ENCODE measurements at regions not wholly inside any gene's neighbourhood (a gene's known extent, or its start where the extent isn't known, plus 50 kb on each side); places are given as distances from the start of the nearest gene placed in this dataset.

DNA sequence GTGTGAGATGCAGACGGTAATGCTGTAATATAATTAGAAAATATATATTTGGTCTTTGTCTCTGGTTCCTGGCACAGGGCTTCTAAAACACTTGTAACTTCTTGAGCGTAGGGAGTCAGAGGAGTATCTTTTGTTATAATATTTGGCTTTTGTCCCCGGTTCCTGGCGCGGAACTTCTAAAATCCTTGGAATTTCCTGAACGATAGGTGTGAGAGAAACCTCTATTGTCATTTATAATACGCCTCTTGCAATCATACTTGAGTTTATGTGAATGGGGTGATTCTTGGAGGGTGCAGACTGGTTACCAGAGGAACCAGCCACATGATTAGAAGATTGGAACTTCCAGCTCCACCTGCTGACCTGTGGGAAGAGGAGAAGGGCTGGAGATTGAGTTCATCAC, 54.1 kb upstream of the ZBED5 start:
- H2AFZ ChIP-seq (ENCODE audit: low read depth, low read length): no peak overlapping the region
- no peak overlapping the region for H3K27ac ChIP-seq (ENCODE audit: low read length)
- no peaks in the 10 kb centered on the region for H4K20me1 ChIP-seq (ENCODE audit: insufficient read depth, low read length)
- no peaks in the 10 kb centered on the region for H3K36me3 ChIP-seq (ENCODE audit: insufficient read depth, low read length)
- H3K4me1 ChIP-seq (ENCODE audit: insufficient read depth, low read length): no peaks in the 10 kb centered on the region
- no peak overlapping the region for H3K9ac ChIP-seq (ENCODE audit: low read depth, low read length)
- H3K79me2 ChIP-seq (ENCODE audit: insufficient read depth, low read length): no peaks in the 10 kb centered on the region
- TF ChIP-seq, protein P1, sequence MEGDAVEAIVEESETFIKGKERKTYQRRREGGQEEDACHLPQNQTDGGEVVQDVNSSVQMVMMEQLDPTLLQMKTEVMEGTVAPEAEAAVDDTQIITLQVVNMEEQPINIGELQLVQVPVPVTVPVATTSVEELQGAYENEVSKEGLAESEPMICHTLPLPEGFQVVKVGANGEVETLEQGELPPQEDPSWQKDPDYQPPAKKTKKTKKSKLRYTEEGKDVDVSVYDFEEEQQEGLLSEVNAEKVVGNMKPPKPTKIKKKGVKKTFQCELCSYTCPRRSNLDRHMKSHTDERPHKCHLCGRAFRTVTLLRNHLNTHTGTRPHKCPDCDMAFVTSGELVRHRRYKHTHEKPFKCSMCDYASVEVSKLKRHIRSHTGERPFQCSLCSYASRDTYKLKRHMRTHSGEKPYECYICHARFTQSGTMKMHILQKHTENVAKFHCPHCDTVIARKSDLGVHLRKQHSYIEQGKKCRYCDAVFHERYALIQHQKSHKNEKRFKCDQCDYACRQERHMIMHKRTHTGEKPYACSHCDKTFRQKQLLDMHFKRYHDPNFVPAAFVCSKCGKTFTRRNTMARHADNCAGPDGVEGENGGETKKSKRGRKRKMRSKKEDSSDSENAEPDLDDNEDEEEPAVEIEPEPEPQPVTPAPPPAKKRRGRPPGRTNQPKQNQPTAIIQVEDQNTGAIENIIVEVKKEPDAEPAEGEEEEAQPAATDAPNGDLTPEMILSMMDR (IDR thresholded peaks at IDR 0.05; ENCODE audit: borderline replicate concordance, extremely low read depth, low read length, poor library complexity, severe bottlenecking): no peak
- no peak for TF ChIP-seq EZH2 (IDR thresholded peaks at IDR 0.05; ENCODE audit: borderline replicate concordance, low read depth, low read length, severe bottlenecking)
- H3K27me3 ChIP-seq (ENCODE audit: insufficient read depth, low read length, poor library complexity): peaks cover 13% of the 10 kb centered on the region
- H3K4me2 ChIP-seq (ENCODE audit: insufficient read depth, low read length): no peak overlapping the region
- no peak overlapping the region for H3K4me3 ChIP-seq (ENCODE audit: low read depth in 1 of 2, low read length in 2 of 2)
- ATAC-seq (ENCODE audit: insufficient read depth, low read depth) (no peak), DNase-seq (no peak)
- H3K9me3 ChIP-seq (ENCODE audit: insufficient read depth, low read length, severe bottlenecking): no peaks in the 10 kb centered on the region

- Histone ChIP-seq H3K79me2 (ENCODE audit: insufficient read depth, low read length) (no peaks in the 10 kb centered on the region), H3K4me1 (ENCODE audit: insufficient read depth, low read length) (no peaks in the 10 kb centered on the region), H3K36me3 (ENCODE audit: insufficient read depth, low read length) (no peaks in the 10 kb centered on the region), H3K4me2 (ENCODE audit: insufficient read depth, low read length) (no peak overlapping the region), H4K20me1 (ENCODE audit: insufficient read depth, low read length) (no peaks in the 10 kb centered on the region), H3K4me3 (ENCODE audit: low read depth in 1 of 2, low read length in 2 of 2) (no peak overlapping the region), H2AFZ (ENCODE audit: low read depth, low read length) (no peak overlapping the region), H3K27ac (ENCODE audit: low read length) (no peak overlapping the region), H3K9me3 (ENCODE audit: insufficient read depth, low read length, severe bottlenecking) (no peaks in the 10 kb centered on the region), H3K27me3 (ENCODE audit: insufficient read depth, low read length, poor library complexity) (peaks cover 22% of the 10 kb centered on the region), H3K9ac (ENCODE audit: low read depth, low read length) (no peak overlapping the region)
- TF ChIP-seq EZH2 (IDR thresholded peaks at IDR 0.05; ENCODE audit: borderline replicate concordance, low read depth, low read length, severe bottlenecking): no peak
- TF ChIP-seq, protein P1 (IDR thresholded peaks at IDR 0.05; ENCODE audit: borderline replicate concordance, extremely low read depth, low read length, poor library complexity, severe bottlenecking): no peak
- ATAC-seq (ENCODE audit: insufficient read depth, low read depth): no peak
- no peak for DNase-seq
Measured at GRCh38 chr11:10909141-10909883, 51.5 kb upstream of the ZBED5 start.

GRCh38 chr11:10908215-10908951, 50.5 kb upstream of the ZBED5 start:
- no peak overlapping the region for H2AFZ ChIP-seq (ENCODE audit: low read depth, low read length)
- no peak for DNase-seq

More at GRCh38 chr11:10908215-10908951, 50.5 kb upstream of the ZBED5 start:
- TF ChIP-seq, protein P1 (IDR thresholded peaks at IDR 0.05; ENCODE audit: borderline replicate concordance, extremely low read depth, low read length, poor library complexity, severe bottlenecking): no peak
- no peak for TF ChIP-seq EZH2 (IDR thresholded peaks at IDR 0.05; ENCODE audit: borderline replicate concordance, low read depth, low read length, severe bottlenecking)
- Histone ChIP-seq H3K27ac (ENCODE audit: low read length) (no peak overlapping the region), H3K79me2 (ENCODE audit: insufficient read depth, low read length) (no peaks in the 10 kb centered on the region), H3K36me3 (ENCODE audit: insufficient read depth, low read length) (no peaks in the 10 kb centered on the region), H3K4me2 (ENCODE audit: insufficient read depth, low read length) (no peak overlapping the region), H3K4me1 (ENCODE audit: insufficient read depth, low read length) (no peaks in the 10 kb centered on the region), H3K9ac (ENCODE audit: low read depth, low read length) (no peak overlapping the region), H3K4me3 (ENCODE audit: low read depth in 1 of 2, low read length in 2 of 2) (no peak overlapping the region), H3K27me3 (ENCODE audit: insufficient read depth, low read length, poor library complexity) (peaks cover 19% of the 10 kb centered on the region), H4K20me1 (ENCODE audit: insufficient read depth, low read length) (no peaks in the 10 kb centered on the region), H3K9me3 (ENCODE audit: insufficient read depth, low read length, severe bottlenecking) (no peaks in the 10 kb centered on the region)
- ATAC-seq (ENCODE audit: insufficient read depth, low read depth): no peak

Data from DND-41 (cell line).